HEK293T (cell line): ENCODE measurements at regions not wholly inside any gene's neighbourhood (a gene's known extent, or its start where the extent isn't known, plus 50 kb on each side); places are given as distances from the start of the nearest gene placed in this dataset.

Experiments
- CTCF ChIA-PET: fragments of 350-600 bp; formaldehyde crosslinking; extraction: SDS; loops from one replicate; lab custom pipeline; 2021; ENCODE audit warnings: antibody characterized with exemption, inconsistent platforms; lab: Yijun Ruan, JAX
- POLR2A ChIA-PET: fragments of 350-600 bp; formaldehyde crosslinking; extraction: SDS; loops from one replicate; lab custom pipeline; 2020; ENCODE audit warnings: antibody characterized with exemption, inconsistent platforms; lab: Yijun Ruan, JAX
- DNase-seq: peaks from one replicate; pipeline ENCODE4 v3.0.0; 2012; ENCODE audit warnings: mixed read lengths; ENCODE audit errors: extremely low spot score
- ARNT ChIP-seq: fragments of 450-650 bp; IDR thresholded peaks from 2 replicates; pipeline ENCODE4 v1.6.1; 2017; ENCODE audit warnings: mild to moderate bottlenecking
- BHLHE40 ChIP-seq: fragments of 450-650 bp; IDR thresholded peaks from 2 replicates; pipeline ENCODE4 v1.6.1; 2016; ENCODE audit warnings: mild to moderate bottlenecking, moderate library complexity, borderline replicate concordance
- CTBP1 ChIP-seq: fragments of 450-650 bp; IDR thresholded peaks from 2 replicates; pipeline ENCODE4 v1.6.1; 2016; ENCODE audit warnings: borderline replicate concordance
- ELF4 ChIP-seq: fragments of 450-650 bp; IDR thresholded peaks from 2 replicates; pipeline ENCODE4 v1.6.1; 2017; ENCODE audit warnings: antibody characterized with exemption
- FOXA1 ChIP-seq: fragments of 450-650 bp; IDR thresholded peaks from 2 replicates; pipeline ENCODE4 v1.6.1; 2016; ENCODE audit warnings: mild to moderate bottlenecking
- FOXK2 ChIP-seq: fragments of 450-650 bp; IDR thresholded peaks from 2 replicates; pipeline ENCODE4 v1.6.1; 2016; ENCODE audit warnings: mild to moderate bottlenecking
- FOXM1 ChIP-seq: fragments of 450-650 bp; IDR thresholded peaks from 2 replicates; pipeline ENCODE4 v1.6.1; 2017; ENCODE audit warnings: mild to moderate bottlenecking, borderline replicate concordance
- HDGF ChIP-seq: fragments of 450-650 bp; IDR thresholded peaks from 2 replicates; pipeline ENCODE4 v1.6.1; 2017; ENCODE audit warnings: antibody characterized with exemption, borderline replicate concordance
- L3MBTL2 ChIP-seq: fragments of 450-650 bp; conservative IDR thresholded peaks from 2 replicates; pipeline ENCODE4 v1.6.1; 2016; ENCODE audit warnings: mild to moderate bottlenecking
- LEF1 ChIP-seq: fragments of 450-650 bp; IDR thresholded peaks from 2 replicates; pipeline ENCODE4 v1.6.1; 2017; ENCODE audit warnings: mild to moderate bottlenecking, borderline replicate concordance
- NFRKB ChIP-seq: fragments of 450-650 bp; IDR thresholded peaks from 2 replicates; pipeline ENCODE4 v1.6.1; 2016; ENCODE audit warnings: mild to moderate bottlenecking, moderate library complexity
- SP1 ChIP-seq: fragments of 450-650 bp; IDR thresholded peaks from 2 replicates; pipeline ENCODE4 v1.6.1; 2017
- SUZ12 ChIP-seq: fragments of 450-650 bp; IDR thresholded peaks from 2 replicates; pipeline ENCODE4 v1.6.1; 2016; ENCODE audit warnings: mild to moderate bottlenecking
- TARDBP ChIP-seq: fragments of 450-650 bp; IDR thresholded peaks from 2 replicates; pipeline ENCODE4 v1.6.1; 2016
- ZNF384 ChIP-seq: fragments of 450-650 bp; IDR thresholded peaks from 2 replicates; pipeline ENCODE4 v1.6.1; 2016
- TF ChIP-seq, protein P1 (sequence below): fragments of 450-650 bp; IDR thresholded peaks from 2 replicates; pipeline ENCODE4 v1.6.1; 2016

DNA sequence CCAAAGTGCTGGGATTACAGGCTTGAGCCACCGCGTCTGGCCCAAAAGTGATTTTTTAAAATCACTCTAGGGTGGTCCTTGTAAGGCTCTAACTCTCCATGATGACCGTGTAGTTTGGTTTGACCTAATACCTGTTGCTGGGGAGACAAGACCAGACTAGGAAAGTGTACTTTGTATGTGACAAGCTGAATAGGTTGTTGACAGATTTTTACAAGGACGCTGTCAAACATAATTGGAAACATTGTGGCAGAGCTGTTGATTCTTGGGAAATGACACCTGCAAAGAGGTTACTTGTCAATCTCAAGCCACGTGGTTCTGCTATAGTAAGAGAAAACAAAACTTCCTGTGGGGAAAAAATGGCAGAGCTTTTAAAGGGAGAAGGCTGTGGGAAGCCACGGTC is 802.4 kb upstream of the HS3ST1 start:
- no peak for DNase-seq
- TF ChIP-seq BHLHE40: no peak
- TF ChIP-seq ARNT: no peak
- TF ChIP-seq, protein P1, sequence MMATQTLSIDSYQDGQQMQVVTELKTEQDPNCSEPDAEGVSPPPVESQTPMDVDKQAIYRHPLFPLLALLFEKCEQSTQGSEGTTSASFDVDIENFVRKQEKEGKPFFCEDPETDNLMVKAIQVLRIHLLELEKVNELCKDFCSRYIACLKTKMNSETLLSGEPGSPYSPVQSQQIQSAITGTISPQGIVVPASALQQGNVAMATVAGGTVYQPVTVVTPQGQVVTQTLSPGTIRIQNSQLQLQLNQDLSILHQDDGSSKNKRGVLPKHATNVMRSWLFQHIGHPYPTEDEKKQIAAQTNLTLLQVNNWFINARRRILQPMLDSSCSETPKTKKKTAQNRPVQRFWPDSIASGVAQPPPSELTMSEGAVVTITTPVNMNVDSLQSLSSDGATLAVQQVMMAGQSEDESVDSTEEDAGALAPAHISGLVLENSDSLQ: no peak
- no peak for TF ChIP-seq FOXM1
- no peak for TF ChIP-seq ZNF384
- TF ChIP-seq NFRKB: no peak
- TF ChIP-seq FOXA1: no peak
- no peak for TF ChIP-seq SP1
- no peak for TF ChIP-seq TARDBP
- no peak for TF ChIP-seq HDGF
- TF ChIP-seq ELF4: no peak
- TF ChIP-seq CTBP1: no peak
- TF ChIP-seq LEF1: no peak
- no peak for TF ChIP-seq L3MBTL2
- no peak for TF ChIP-seq FOXK2
- TF ChIP-seq SUZ12: no peak
- ChIA-PET CTCF (no interaction called here), POLR2A (no interaction called here)

DNA sequence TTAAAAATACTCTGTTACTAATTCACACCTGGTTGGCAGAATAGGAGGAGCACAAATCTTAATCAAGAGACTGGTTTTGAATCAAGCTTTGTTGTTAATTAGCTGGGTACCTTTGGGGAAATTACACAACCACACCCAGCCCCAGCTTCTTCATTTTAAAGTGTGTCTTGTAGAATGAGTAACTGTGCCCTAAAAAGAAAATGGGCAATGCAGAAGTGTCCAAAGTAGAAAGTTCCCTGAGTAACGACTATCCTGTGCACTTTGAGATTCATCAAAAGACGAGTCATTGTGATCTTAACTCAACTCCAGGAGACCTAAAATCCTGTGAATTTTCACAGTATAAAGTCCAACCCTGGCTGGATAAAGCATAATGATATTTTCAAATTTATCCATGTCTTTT is 792.3 kb upstream of the HS3ST1 start:
- CTCF ChIA-PET: no interaction called here
- TF ChIP-seq L3MBTL2 (no peak), FOXK2 (no peak), FOXM1 (no peak), SUZ12 (no peak), LEF1 (no peak), TARDBP (no peak), ZNF384 (no peak), FOXA1 (no peak), HDGF (no peak), BHLHE40 (no peak), SP1 (no peak), CTBP1 (no peak), ELF4 (no peak), ARNT (no peak), NFRKB (no peak)
- TF ChIP-seq, protein P1: no peak
- no peak for DNase-seq
- POLR2A ChIA-PET: no interaction called here

DNA sequence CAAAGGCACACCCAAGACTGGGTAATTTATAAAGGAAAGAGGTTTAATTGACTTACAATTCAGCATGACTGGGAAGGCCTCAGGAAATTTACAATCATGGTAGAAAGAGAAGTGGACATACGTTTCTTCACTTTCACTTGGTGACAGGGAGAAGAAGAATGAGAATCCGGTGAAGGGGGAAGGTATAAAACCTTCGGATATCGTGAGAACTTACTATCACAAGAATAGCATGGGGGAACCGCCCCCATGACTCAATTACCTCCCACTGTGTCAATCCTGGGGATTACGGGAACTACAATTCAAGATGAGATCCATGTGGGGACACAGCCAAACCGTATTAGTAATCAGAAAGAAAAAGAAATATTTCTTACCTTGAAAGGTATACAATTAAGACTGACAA is 782.9 kb upstream of the HS3ST1 start:
- POLR2A ChIA-PET: no interaction called here
- CTCF ChIA-PET: no interaction called here
- TF ChIP-seq NFRKB (no peak), LEF1 (no peak), TARDBP (no peak), ZNF384 (no peak), SUZ12 (no peak), CTBP1 (no peak), SP1 (no peak), L3MBTL2 (no peak), BHLHE40 (no peak), ARNT (no peak), ELF4 (no peak), FOXM1 (no peak), HDGF (no peak), FOXK2 (no peak), FOXA1 (no peak)
- TF ChIP-seq, protein P1: no peak
- no peak for DNase-seq

DNA sequence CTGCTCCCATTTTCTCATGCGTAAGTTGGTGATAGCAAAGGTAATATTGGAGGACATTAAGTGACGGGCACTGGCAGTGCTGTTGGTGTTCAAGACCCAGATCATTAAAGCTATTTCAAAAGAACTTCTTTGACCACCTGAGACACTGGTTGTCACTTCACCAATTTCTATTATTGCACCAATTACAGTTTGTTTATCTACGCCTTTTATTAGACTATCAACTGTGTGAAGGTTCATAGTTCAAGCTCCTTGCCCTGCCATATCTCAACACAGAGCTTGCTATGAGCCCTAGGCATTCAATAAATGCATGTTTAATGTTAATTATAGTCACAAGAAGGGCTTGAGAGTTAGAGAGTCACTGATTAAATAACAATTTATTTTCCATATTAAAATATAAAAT is 778.7 kb upstream of the HS3ST1 start:
- no peak for DNase-seq
- TF ChIP-seq FOXK2 (no peak), ARNT (no peak), NFRKB (no peak), FOXA1 (no peak), SP1 (no peak), LEF1 (no peak), L3MBTL2 (no peak), BHLHE40 (no peak), TARDBP (no peak), CTBP1 (no peak), FOXM1 (no peak), SUZ12 (no peak), ZNF384 (no peak), HDGF (no peak), ELF4 (no peak)
- TF ChIP-seq, protein P1: no peak
- CTCF ChIA-PET: no interaction called here
- POLR2A ChIA-PET: no interaction called here

DNA sequence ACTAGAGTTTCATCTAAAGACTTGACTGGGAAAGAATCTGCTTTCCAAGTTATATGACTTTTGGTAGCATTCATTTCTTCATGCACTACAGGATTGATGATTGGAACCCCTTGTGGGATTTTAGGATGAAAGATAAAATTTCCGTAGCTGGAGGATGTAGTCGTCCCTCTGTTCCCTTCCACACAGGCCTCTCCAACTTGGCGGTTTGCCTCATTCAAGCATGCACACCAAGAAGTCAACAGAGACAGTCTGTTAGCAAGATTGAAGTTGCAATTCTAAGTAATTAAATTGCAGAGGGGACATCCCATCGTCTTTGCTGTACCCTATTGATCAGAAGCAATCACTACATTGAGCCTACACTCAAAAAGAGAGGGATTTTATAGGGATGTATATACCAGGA is 777.4 kb upstream of the HS3ST1 start:
- DNase-seq: no peak
- TF ChIP-seq BHLHE40 (no peak), SP1 (no peak), FOXM1 (no peak), L3MBTL2 (no peak), LEF1 (no peak), ELF4 (no peak), FOXK2 (no peak), NFRKB (no peak), FOXA1 (no peak), ZNF384 (no peak), TARDBP (no peak), HDGF (no peak), CTBP1 (no peak), SUZ12 (no peak), ARNT (no peak)
- TF ChIP-seq, protein P1: no peak
- POLR2A ChIA-PET: no interaction called here
- CTCF ChIA-PET: no interaction called here
